IPS-20b (cell line): ENCODE measurements at regions not wholly inside any gene's neighbourhood (a gene's known extent, or its start where the extent isn't known, plus 50 kb on each side); places are given as distances from the start of the nearest gene placed in this dataset.
A peak's percentile ranks its signal among the peaks of the same experiment; 100 is the strongest.

Experiments
- H3K27ac ChIP-seq: one replicate; pipeline ENCODE4 v1.5.1; 2013; ENCODE audit warnings: low read length
- H3K27me3 ChIP-seq: 2 replicates; pipeline ENCODE4 v1.6.1; 2013; ENCODE audit warnings: mild to moderate bottlenecking, low read length, inconsistent platforms; ENCODE audit not compliant: insufficient read depth
- H3K36me3 ChIP-seq: 2 replicates; pipeline ENCODE4 v1.6.1; 2013; ENCODE audit warnings: low read depth, mild to moderate bottlenecking, inconsistent platforms, low read length, moderate library complexity; ENCODE audit not compliant: insufficient read depth
- H3K4me1 ChIP-seq: 2 replicates; pipeline ENCODE4 v1.6.1; 2013; ENCODE audit warnings: mild to moderate bottlenecking, control low read depth, inconsistent platforms, low read length, moderate library complexity; ENCODE audit not compliant: insufficient read depth
- H3K4me3 ChIP-seq: 2 replicates; pipeline ENCODE4 v1.5.1; 2013; ENCODE audit warnings: mild to moderate bottlenecking, low read length, inconsistent platforms
- H3K9ac ChIP-seq: 2 replicates; pipeline ENCODE4 v1.6.1; 2013; ENCODE audit warnings: low read depth, mild to moderate bottlenecking, inconsistent platforms, low read length, moderate library complexity
- H3K9me3 ChIP-seq: 2 replicates; pipeline ENCODE4 v1.6.1; 2013; ENCODE audit warnings: mild to moderate bottlenecking, low read depth, low read length, inconsistent platforms; ENCODE audit not compliant: insufficient read depth

- Histone ChIP-seq H3K9ac (no peak overlapping the region), H3K36me3 (no peaks in the 10 kb centered on the region), H3K4me3 (no peak overlapping the region), H3K27ac (no peak overlapping the region), H3K27me3 (no peaks in the 10 kb centered on the region), H3K9me3 (no peaks in the 10 kb centered on the region), H3K4me1 (peaks cover 22% of the 10 kb centered on the region)
Measured at GRCh38 chr5:142428773-142429473, 104.1 kb upstream of the SPRY4 start.

GRCh38 chr5:142428036-142428772, 103.4 kb upstream of the SPRY4 start:
- peaks cover 15% of the 10 kb centered on the region for H3K4me1 ChIP-seq
- no peak overlapping the region for H3K9ac ChIP-seq
- H3K9me3 ChIP-seq: no peaks in the 10 kb centered on the region
- no peaks in the 10 kb centered on the region for H3K36me3 ChIP-seq
- no peak overlapping the region for H3K27ac ChIP-seq
- H3K27me3 ChIP-seq: no peaks in the 10 kb centered on the region
- H3K4me3 ChIP-seq: no peak overlapping the region

- H3K9ac ChIP-seq: no peak overlapping the region
- no peaks in the 10 kb centered on the region for H3K36me3 ChIP-seq
- H3K4me1 ChIP-seq: peaks cover 13% of the 10 kb centered on the region
- no peak overlapping the region for H3K27ac ChIP-seq
- H3K4me3 ChIP-seq: no peak overlapping the region
- H3K27me3 ChIP-seq: no peaks in the 10 kb centered on the region
- H3K9me3 ChIP-seq: no peaks in the 10 kb centered on the region
Measured at GRCh38 chr5:142427529-142427928, 102.7 kb upstream of the SPRY4 start.

GRCh38 chr5:142427015-142427364, 102.2 kb upstream of the SPRY4 start:
- peak overlapping the region; percentile 20; the same call in 1 of the 2 replicates for H3K4me3 ChIP-seq
- no peaks in the 10 kb centered on the region for H3K27me3 ChIP-seq
- peak overlapping the region; percentile 26; the same call in 1 of the 2 replicates for H3K9ac ChIP-seq
- no peaks in the 10 kb centered on the region for H3K9me3 ChIP-seq
- no peak overlapping the region for H3K27ac ChIP-seq
- H3K4me1 ChIP-seq: peaks cover 13% of the 10 kb centered on the region
- no peaks in the 10 kb centered on the region for H3K36me3 ChIP-seq

GRCh38 chr5:142426129-142427014, 101.6 kb upstream of the SPRY4 start:
- Histone ChIP-seq H3K4me3 (peak overlapping the region; percentile 20; the same call in 1 of the 2 replicates), H3K36me3 (no peaks in the 10 kb centered on the region), H3K4me1 (peaks cover 13% of the 10 kb centered on the region), H3K9me3 (no peaks in the 10 kb centered on the region), H3K27me3 (no peaks in the 10 kb centered on the region), H3K27ac (no peak overlapping the region), H3K9ac (peak overlapping the region; percentile 26; the same call in 1 of the 2 replicates)

- no peak overlapping the region for H3K27ac ChIP-seq
- H3K4me1 ChIP-seq: peaks cover 13% of the 10 kb centered on the region
- peak overlapping the region; percentile 20; the same call in 1 of the 2 replicates for H3K4me3 ChIP-seq
- peak overlapping the region; percentile 26; the same call in 1 of the 2 replicates for H3K9ac ChIP-seq
- H3K36me3 ChIP-seq: no peaks in the 10 kb centered on the region
- no peaks in the 10 kb centered on the region for H3K27me3 ChIP-seq
- no peaks in the 10 kb centered on the region for H3K9me3 ChIP-seq
Measured at GRCh38 chr5:142425286-142426065, 100.7 kb upstream of the SPRY4 start.

GRCh38 chr5:142422429-142422828, 97.6 kb upstream of the SPRY4 start:
- Histone ChIP-seq H3K27ac (no peak overlapping the region), H3K9me3 (no peaks in the 10 kb centered on the region), H3K27me3 (no peaks in the 10 kb centered on the region), H3K4me1 (peaks cover 13% of the 10 kb centered on the region), H3K36me3 (no peaks in the 10 kb centered on the region), H3K9ac (no peak overlapping the region), H3K4me3 (no peak overlapping the region)

GRCh38 chr5:142421621-142422397, 97.0 kb upstream of the SPRY4 start:
- H3K4me1 ChIP-seq: peaks cover 8% of the 10 kb centered on the region
- H3K27me3 ChIP-seq: no peaks in the 10 kb centered on the region
- no peak overlapping the region for H3K9ac ChIP-seq
- H3K27ac ChIP-seq: no peak overlapping the region
- no peaks in the 10 kb centered on the region for H3K36me3 ChIP-seq
- H3K4me3 ChIP-seq: no peak overlapping the region
- no peaks in the 10 kb centered on the region for H3K9me3 ChIP-seq

GRCh38 chr5:142421228-142421617, 96.4 kb upstream of the SPRY4 start:
- Histone ChIP-seq H3K27me3 (no peaks in the 10 kb centered on the region), H3K27ac (no peak overlapping the region), H3K4me1 (peaks cover 3% of the 10 kb centered on the region), H3K4me3 (no peak overlapping the region), H3K9me3 (no peaks in the 10 kb centered on the region), H3K36me3 (no peaks in the 10 kb centered on the region), H3K9ac (no peak overlapping the region)

GRCh38 chr5:142420561-142421227, 95.9 kb upstream of the SPRY4 start:
- Histone ChIP-seq H3K4me3 (no peak overlapping the region), H3K9me3 (no peaks in the 10 kb centered on the region), H3K9ac (no peak overlapping the region), H3K36me3 (no peaks in the 10 kb centered on the region), H3K4me1 (no peaks in the 10 kb centered on the region), H3K27ac (no peak overlapping the region), H3K27me3 (no peaks in the 10 kb centered on the region)
